Muscle of leg (tissue), 3 donors: ENCODE measurements at regions not wholly inside any gene's neighbourhood (a gene's known extent, or its start where the extent isn't known, plus 50 kb on each side); places are given as distances from the start of the nearest gene placed in this dataset.
A peak's percentile ranks its signal among the peaks of the same experiment; 100 is the strongest.

Source experiments
- DNase-seq: peaks from one replicate; pipeline ENCODE4 v3.0.0; 2013
- H3K27ac ChIP-seq: one replicate; pipeline ENCODE4 v1.5.1; 2013; ENCODE audit warnings: mild to moderate bottlenecking, low read length, control low read depth
- H3K27me3 ChIP-seq: one replicate; pipeline ENCODE4 v1.6.1; 2013; ENCODE audit warnings: low read length; ENCODE audit not compliant: control insufficient read depth, insufficient read depth
- H3K36me3 ChIP-seq: one replicate; pipeline ENCODE4 v1.6.1; 2013; ENCODE audit warnings: low read length; ENCODE audit not compliant: control insufficient read depth, insufficient read depth
- H3K4me1 ChIP-seq: one replicate; pipeline ENCODE4 v1.6.1; 2013; ENCODE audit warnings: low read length; ENCODE audit not compliant: control insufficient read depth, insufficient read depth
- H3K4me3 ChIP-seq: one replicate; pipeline ENCODE4 v1.5.1; 2013; ENCODE audit warnings: low read length, control low read depth
- H3K9me3 ChIP-seq: replicated peaks from 2 replicates; pipeline ENCODE4 v1.6.1; 2013; ENCODE audit warnings: low read depth, low read length; ENCODE audit not compliant: control insufficient read depth
- WGBS: methylation state at CpG from one replicate; pipeline ENCODE4 v1.1.5; 2013; ENCODE audit warnings: missing lambda C conversion rate; ENCODE audit not compliant: insufficient coverage; 5-methylcytosine and 5-hydroxymethylcytosine counted together

DNA sequence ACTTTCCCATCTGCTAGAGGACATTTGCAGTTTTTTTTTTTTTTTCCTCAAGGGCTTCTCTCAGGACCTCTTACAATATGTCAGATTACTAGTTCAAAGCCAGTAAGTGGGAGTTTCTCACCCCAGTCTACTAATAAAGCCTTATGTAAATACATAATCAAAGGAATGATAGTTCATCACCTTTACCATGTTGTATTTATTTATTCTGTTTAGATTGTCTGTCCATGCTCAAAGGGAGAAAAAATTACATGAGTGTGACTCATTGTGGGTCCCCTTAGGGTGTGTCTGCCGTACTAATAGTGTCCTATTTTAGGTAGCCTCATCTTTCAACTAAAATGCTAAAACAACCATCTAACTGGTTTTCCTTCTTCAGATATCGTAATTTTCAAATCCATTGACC lies 917.6 kb downstream of the EPHA3 start:
- peak; percentile 30 for DNase-seq
- no peak overlapping the region for H3K4me3 ChIP-seq
- H3K36me3 ChIP-seq: no peaks in the 10 kb centered on the region
- no peaks in the 10 kb centered on the region for H3K27me3 ChIP-seq
- WGBS: 100% methylated on average over 1 of the region's 2 CpGs
- H3K9me3 ChIP-seq: peaks cover 2% of the 10 kb centered on the region
- H3K27ac ChIP-seq: no peak overlapping the region
- H3K4me1 ChIP-seq: no peaks in the 10 kb centered on the region

- H3K4me1 ChIP-seq: peaks cover 2% of the 10 kb centered on the region
- H3K4me3 ChIP-seq: no peak overlapping the region
- no peaks in the 10 kb centered on the region for H3K36me3 ChIP-seq
- WGBS: no CpG with 5 or more reads among the region's 2 CpGs
- H3K27me3 ChIP-seq: no peaks in the 10 kb centered on the region
- DNase-seq: no peak
- H3K27ac ChIP-seq: no peak overlapping the region
- peaks cover 2% of the 10 kb centered on the region for H3K9me3 ChIP-seq
Measured at GRCh38 chr3:90026406-90026805, 919.0 kb downstream of the EPHA3 start.

DNA sequence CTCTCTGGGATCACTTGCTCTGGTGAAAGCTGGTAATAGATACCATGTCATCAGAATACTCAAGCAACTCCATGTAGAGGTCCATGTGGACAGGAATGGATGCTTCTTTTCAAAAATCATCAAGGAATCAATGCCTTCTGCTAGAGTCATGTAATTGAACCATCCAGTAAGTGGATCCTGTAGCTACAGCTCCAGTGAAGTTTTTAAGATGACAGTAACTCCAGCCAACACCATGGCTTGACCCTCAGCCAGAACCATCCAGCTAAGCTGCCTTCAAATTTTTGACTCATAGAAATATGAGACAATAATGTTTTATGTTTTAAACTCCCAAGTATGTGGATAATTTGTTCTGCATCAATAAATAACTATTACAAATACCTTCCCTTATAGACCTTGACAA lies 923.7 kb downstream of the EPHA3 start:
- Histone ChIP-seq H3K36me3 (no peaks in the 10 kb centered on the region), H3K4me3 (no peak overlapping the region), H3K9me3 (peaks cover 2% of the 10 kb centered on the region), H3K27me3 (no peaks in the 10 kb centered on the region), H3K4me1 (peaks cover 6% of the 10 kb centered on the region), H3K27ac (no peak overlapping the region)
- peak; percentile 26 for DNase-seq

GRCh38 chr3:90032980-90033641 lies 925.7 kb downstream of the EPHA3 start:
- peaks cover 6% of the 10 kb centered on the region for H3K4me1 ChIP-seq
- no peaks in the 10 kb centered on the region for H3K27me3 ChIP-seq
- H3K4me3 ChIP-seq: no peak overlapping the region
- H3K27ac ChIP-seq: no peak overlapping the region
- no peaks in the 10 kb centered on the region for H3K36me3 ChIP-seq
- WGBS: 100% methylated on average over 1 of the region's 6 CpGs
- H3K9me3 ChIP-seq: peaks cover 2% of the 10 kb centered on the region
- DNase-seq: peak; percentile 78

DNA sequence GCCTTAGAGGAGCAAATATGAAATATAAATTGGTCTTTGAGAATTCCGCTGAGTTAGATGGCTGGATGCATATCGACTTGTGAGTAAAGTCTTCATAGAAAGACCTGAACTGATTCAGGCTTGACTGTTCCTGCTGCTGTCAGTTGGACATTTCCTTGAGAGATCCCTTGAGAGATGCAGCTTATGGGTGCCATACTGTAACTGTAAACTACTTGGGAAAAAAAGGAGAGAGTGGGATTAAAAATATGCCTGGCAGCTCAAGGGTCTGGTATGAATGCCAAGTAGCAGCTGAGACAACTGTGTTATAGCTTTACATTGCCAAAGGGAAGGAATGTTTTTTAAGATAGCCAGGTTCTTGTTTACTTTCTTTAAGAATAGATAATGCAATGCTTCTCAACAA lies 926.6 kb downstream of the EPHA3 start:
- Histone ChIP-seq H3K4me3 (no peak overlapping the region), H3K27me3 (no peaks in the 10 kb centered on the region), H3K4me1 (peaks cover 6% of the 10 kb centered on the region), H3K9me3 (no peaks in the 10 kb centered on the region), H3K36me3 (no peaks in the 10 kb centered on the region), H3K27ac (no peak overlapping the region)
- 69% methylated on average over 2 of the region's 2 CpGs for WGBS
- DNase-seq: peak; percentile 55

DNA sequence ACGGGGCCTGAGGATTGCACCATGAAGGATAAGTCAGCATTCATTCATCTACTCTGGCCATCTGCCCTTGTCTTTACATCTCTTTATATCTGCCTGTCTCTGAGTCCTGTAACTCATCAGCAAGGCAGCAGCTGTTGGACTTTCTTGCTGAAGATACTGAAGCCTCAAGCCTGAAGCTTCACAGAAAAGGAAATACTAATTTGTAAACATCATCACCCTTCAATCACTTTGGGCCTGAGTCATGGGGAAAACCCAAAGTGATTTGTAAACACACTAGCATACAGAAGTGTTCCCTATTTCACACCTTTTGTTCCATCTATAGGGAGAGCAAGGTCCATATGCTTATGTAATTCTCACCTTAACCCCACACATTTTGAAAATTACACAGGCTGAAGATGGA lies 928.2 kb downstream of the EPHA3 start:
- no peaks in the 10 kb centered on the region for H3K27me3 ChIP-seq
- H3K4me3 ChIP-seq: no peak overlapping the region
- H3K27ac ChIP-seq: peak overlapping the region; percentile 20
- peaks cover 6% of the 10 kb centered on the region for H3K4me1 ChIP-seq
- no peaks in the 10 kb centered on the region for H3K36me3 ChIP-seq
- no CpG with 5 or more reads among the region's 1 CpG for WGBS
- H3K9me3 ChIP-seq: no peaks in the 10 kb centered on the region
- DNase-seq: peak; percentile 47

- Histone ChIP-seq H3K4me3 (no peak overlapping the region), H3K4me1 (peaks cover 4% of the 10 kb centered on the region), H3K27ac (no peak overlapping the region), H3K36me3 (no peaks in the 10 kb centered on the region), H3K9me3 (no peaks in the 10 kb centered on the region), H3K27me3 (no peaks in the 10 kb centered on the region)
- WGBS: no CpG with 5 or more reads among the region's 1 CpG
- no peak for DNase-seq
Measured at GRCh38 chr3:90036939-90037469, 929.6 kb downstream of the EPHA3 start.

DNA sequence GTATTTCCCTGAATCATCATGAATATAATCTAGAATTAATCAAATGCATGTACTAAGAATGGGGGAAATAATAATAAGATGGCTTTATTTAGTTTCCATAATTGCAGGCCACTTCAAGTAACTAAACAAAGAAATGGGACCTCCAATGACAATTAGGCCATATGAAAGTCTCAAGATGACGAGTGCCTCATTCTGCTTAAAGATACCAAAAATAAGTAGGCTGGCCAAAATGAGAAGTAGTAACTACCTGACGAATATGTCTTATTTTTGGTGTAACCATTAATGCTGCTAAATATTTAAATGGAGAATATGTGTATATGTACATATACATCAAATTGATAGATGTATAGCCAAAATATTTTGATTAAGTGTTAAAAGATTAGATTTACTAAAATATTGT lies 932.6 kb downstream of the EPHA3 start:
- Histone ChIP-seq H3K36me3 (no peaks in the 10 kb centered on the region), H3K4me3 (no peak overlapping the region), H3K27ac (no peak overlapping the region), H3K4me1 (no peaks in the 10 kb centered on the region), H3K27me3 (no peaks in the 10 kb centered on the region), H3K9me3 (no peaks in the 10 kb centered on the region)
- DNase-seq: no peak
- no CpG with 5 or more reads among the region's 2 CpGs for WGBS

DNA sequence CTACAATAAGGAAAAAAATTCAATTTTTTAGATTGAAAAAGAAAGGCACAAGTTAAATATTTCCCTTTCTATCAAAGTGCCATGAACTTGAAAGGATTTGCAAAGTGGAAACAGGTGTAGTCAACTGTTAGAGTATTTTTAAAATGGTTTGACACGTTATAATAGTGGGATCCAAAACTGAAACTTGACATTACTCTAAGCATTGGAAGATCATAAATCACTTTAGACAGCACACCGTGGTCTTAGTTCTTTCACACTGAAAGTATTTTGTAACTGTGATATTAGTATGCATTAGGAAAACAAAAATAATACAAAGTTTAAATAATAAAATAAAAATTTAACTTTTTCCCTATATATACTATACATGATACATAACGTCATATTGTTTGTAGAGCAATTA lies 933.1 kb downstream of the EPHA3 start:
- Histone ChIP-seq H3K9me3 (no peaks in the 10 kb centered on the region), H3K27me3 (no peaks in the 10 kb centered on the region), H3K27ac (no peak overlapping the region), H3K36me3 (no peaks in the 10 kb centered on the region), H3K4me3 (no peak overlapping the region), H3K4me1 (no peaks in the 10 kb centered on the region)
- DNase-seq: no peak
- WGBS: no CpG with 5 or more reads among the region's 3 CpGs

- no CpG with 5 or more reads among the region's 2 CpGs for WGBS
- no peak overlapping the region for H3K27ac ChIP-seq
- H3K36me3 ChIP-seq: no peaks in the 10 kb centered on the region
- no peaks in the 10 kb centered on the region for H3K9me3 ChIP-seq
- no peak overlapping the region for H3K4me3 ChIP-seq
- no peaks in the 10 kb centered on the region for H3K27me3 ChIP-seq
- H3K4me1 ChIP-seq: no peaks in the 10 kb centered on the region
- no peak for DNase-seq
Measured at GRCh38 chr3:90041995-90042394, 934.6 kb downstream of the EPHA3 start.

- H3K4me3 ChIP-seq: no peak overlapping the region
- no peak overlapping the region for H3K27ac ChIP-seq
- H3K36me3 ChIP-seq: no peaks in the 10 kb centered on the region
- no peaks in the 10 kb centered on the region for H3K4me1 ChIP-seq
- no peak for DNase-seq
- H3K9me3 ChIP-seq: no peaks in the 10 kb centered on the region
- no peaks in the 10 kb centered on the region for H3K27me3 ChIP-seq
- WGBS: 69% methylated on average over 2 of the region's 5 CpGs
Measured at GRCh38 chr3:90043287-90043686, 935.9 kb downstream of the EPHA3 start.
